PFSK-1 (cell line): ENCODE measurements at regions not wholly inside any gene's neighbourhood (a gene's known extent, or its start where the extent isn't known, plus 50 kb on each side); places are given as distances from the start of the nearest gene placed in this dataset.

Source experiments
- FOXP2 ChIP-seq: optimal IDR thresholded peaks from 2 replicates; pipeline ENCODE3; 2011; ENCODE audit warnings: borderline replicate concordance, control low read depth, inconsistent platforms; ENCODE audit not compliant: insufficient read depth; ENCODE audit errors: extremely low read length, extremely low read depth
- POLR2AphosphoS5 ChIP-seq: IDR thresholded peaks from 2 replicates; pipeline ENCODE4 v1.6.1; 2012; ENCODE audit warnings: low read depth, mild to moderate bottlenecking, control low read depth, low read length, moderate library complexity
- REST ChIP-seq, 2 experiments: IDR thresholded peaks; 2 replicates each; pipeline versions ENCODE4 v1.6.1 to v1.8.0; 2011 to 2012; ENCODE audit warnings: low read depth in 2 of 2, low read length in 2 of 2, control low read depth in 1 of 2, inconsistent platforms in 1 of 2, mild to moderate bottlenecking in 1 of 2, moderate library complexity in 1 of 2; ENCODE audit not compliant: insufficient read depth in 1 of 2
- SIN3A ChIP-seq: IDR thresholded peaks from 2 replicates; pipeline ENCODE4 v1.6.1; 2012; ENCODE audit warnings: mild to moderate bottlenecking, low read length, moderate library complexity, borderline replicate concordance; ENCODE audit not compliant: insufficient read depth
- TAF1 ChIP-seq: IDR thresholded peaks from 2 replicates; pipeline ENCODE4 v1.6.1; 2012; ENCODE audit warnings: low read length, control low read depth, borderline replicate concordance; ENCODE audit not compliant: insufficient read depth

- TF ChIP-seq POLR2AphosphoS5: no peak
- TF ChIP-seq SIN3A: no peak
- TF ChIP-seq REST (IDR thresholded peaks at IDR 0.05; ENCODE audit: insufficient read depth in 1 of 2, low read depth in 2 of 2, low read length in 2 of 2): no peak
- TF ChIP-seq TAF1: no peak
- TF ChIP-seq FOXP2: no peak
Observed at GRCh38 chr12:77679686-77680085, 151.0 kb upstream of the NAV3 start.

- no peak for TF ChIP-seq REST (IDR thresholded peaks at IDR 0.05; ENCODE audit: insufficient read depth in 1 of 2, low read depth in 2 of 2, low read length in 2 of 2)
- TF ChIP-seq POLR2AphosphoS5: no peak
- TF ChIP-seq TAF1: no peak
- no peak for TF ChIP-seq FOXP2
- TF ChIP-seq SIN3A: no peak
Observed at GRCh38 chr12:77678621-77679020, 152.1 kb upstream of the NAV3 start.

GRCh38 chr12:77667101-77667500, 163.6 kb upstream of the NAV3 start:
- TF ChIP-seq TAF1 (no peak), REST (IDR thresholded peaks at IDR 0.05; ENCODE audit: insufficient read depth in 1 of 2, low read depth in 2 of 2, low read length in 2 of 2) (no peak), FOXP2 (no peak), POLR2AphosphoS5 (no peak), SIN3A (no peak)

GRCh38 chr12:77648716-77649115, 182.0 kb upstream of the NAV3 start:
- TF ChIP-seq POLR2AphosphoS5 (no peak), FOXP2 (no peak), SIN3A (no peak), TAF1 (no peak), REST (IDR thresholded peaks at IDR 0.05; ENCODE audit: insufficient read depth in 1 of 2, low read depth in 2 of 2, low read length in 2 of 2) (no peak)

- TF ChIP-seq TAF1: no peak
- TF ChIP-seq FOXP2: no peak
- no peak for TF ChIP-seq POLR2AphosphoS5
- TF ChIP-seq SIN3A: no peak
- TF ChIP-seq REST (IDR thresholded peaks at IDR 0.05; ENCODE audit: insufficient read depth in 1 of 2, low read depth in 2 of 2, low read length in 2 of 2): no peak
Observed at GRCh38 chr12:77645966-77646598, 184.6 kb upstream of the NAV3 start.
